SK-N-MC (cell line): ENCODE measurements at regions not wholly inside any gene's neighbourhood (a gene's known extent, or its start where the extent isn't known, plus 50 kb on each side); places are given as distances from the start of the nearest gene placed in this dataset.

Experiments
- EZH2 ChIP-seq: fragments of 200-600 bp; sonication (generic); IDR thresholded peaks from one replicate; pipeline ENCODE4 v1.6.1; 2017; ENCODE audit warnings: antibody characterized with exemption
- FOXP2 ChIP-seq: optimal IDR thresholded peaks from 2 replicates; pipeline ENCODE3; 2011; ENCODE audit warnings: mild to moderate bottlenecking, moderate library complexity; ENCODE audit not compliant: insufficient read depth; ENCODE audit errors: extremely low read length, control extremely low read depth
- POLR2AphosphoS5 ChIP-seq: IDR thresholded peaks from 2 replicates; pipeline ENCODE4 v1.6.1; 2012; ENCODE audit warnings: mild to moderate bottlenecking, low read depth, low read length, borderline replicate concordance

DNA sequence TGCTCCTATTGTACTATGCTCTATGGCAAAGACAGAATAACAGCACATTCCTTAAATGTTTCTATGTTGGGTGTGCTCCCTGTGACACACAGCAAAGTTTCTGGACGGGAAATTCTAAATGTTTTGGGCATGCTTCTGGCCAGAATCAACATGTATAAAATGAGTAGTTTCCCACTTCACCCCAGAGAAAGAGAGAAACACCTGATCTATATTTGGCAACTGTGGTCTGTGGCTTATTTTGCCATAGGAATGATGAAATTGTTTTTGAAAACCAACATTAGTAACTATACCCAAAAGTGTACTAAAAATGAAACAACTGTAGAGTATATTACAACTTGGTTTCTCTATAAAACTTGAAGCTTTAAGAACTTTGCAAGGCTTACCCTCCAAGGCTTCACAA lies 89.1 kb downstream of the RAD51AP2 start:
- TF ChIP-seq EZH2 (no peak), POLR2AphosphoS5 (no peak), FOXP2 (no peak)
